Prostate gland (tissue), 2 donors: ENCODE measurements at regions not wholly inside any gene's neighbourhood (a gene's known extent, or its start where the extent isn't known, plus 50 kb on each side); places are given as distances from the start of the nearest gene placed in this dataset.

ENCODE experiments used
- DNase-seq: peaks from one replicate; pipeline ENCODE4 v3.0.0-alpha.2; 2019; ENCODE audit warnings: low spot score
- H3K27ac ChIP-seq, 2 donors: fragments of 200-600 bp; sonication (generic); 2 replicates each; pipeline ENCODE4 v1.5.1; 2017 to 2019
- H3K27me3 ChIP-seq: fragments of 200-600 bp; sonication (generic); replicated peaks from 2 replicates; pipeline ENCODE4 v1.5.1; 2019; ENCODE audit not compliant: insufficient read depth
- H3K36me3 ChIP-seq, 2 donors: fragments of 200-600 bp; sonication (generic); 1 replicate in 1 of 2; 2 replicates in 1 of 2; pipeline versions ENCODE4 v1.5.1 to v1.8.1; 2017 to 2019
- H3K4me1 ChIP-seq: fragments of 200-600 bp; sonication (generic); replicated peaks from 2 replicates; pipeline ENCODE4 v1.5.1; 2019
- H3K4me3 ChIP-seq, 2 donors: fragments of 200-600 bp; sonication (generic); 2 replicates each; pipeline ENCODE4 v1.5.1; 2017 to 2019
- H3K9me3 ChIP-seq: fragments of 200-600 bp; sonication (generic); 2 replicates; pipeline ENCODE4 v1.5.1; 2017
- POLR2A ChIP-seq: fragments of 450-650 bp; IDR thresholded peaks from one replicate; pipeline ENCODE4 v1.6.1; 2016; ENCODE audit warnings: antibody characterized with exemption, mild to moderate bottlenecking
- POLR2AphosphoS5 ChIP-seq: sonication (generic); formaldehyde crosslinking; IDR thresholded peaks from one replicate; pipeline ENCODE4 v1.6.1; 2017; ENCODE audit warnings: antibody characterized with exemption
- WGBS: methylation state at CpG from one replicate; pipeline ENCODE4 v1.1.5; 2018; 5-methylcytosine and 5-hydroxymethylcytosine counted together
- intact Hi-C: fragments of 100-400 bp; cut with DNase I; formaldehyde crosslinking; loops from one replicate; pipeline ENCODE4 v1.14.2; 2022
- TF ChIP-seq, protein P1 (sequence below), 4 experiments: fragments of 200-600 bp in 2 of 4; fragments of 450-650 bp in 2 of 4; sonication (generic) in 2 of 4; IDR thresholded peaks; 1 replicate in 3 of 4; 2 replicates in 1 of 4; pipeline ENCODE4 v1.5.1; 2016 to 2019; ENCODE audit warnings: antibody characterized with exemption in 4 of 4, mild to moderate bottlenecking in 2 of 4, moderate library complexity in 2 of 4

DNA sequence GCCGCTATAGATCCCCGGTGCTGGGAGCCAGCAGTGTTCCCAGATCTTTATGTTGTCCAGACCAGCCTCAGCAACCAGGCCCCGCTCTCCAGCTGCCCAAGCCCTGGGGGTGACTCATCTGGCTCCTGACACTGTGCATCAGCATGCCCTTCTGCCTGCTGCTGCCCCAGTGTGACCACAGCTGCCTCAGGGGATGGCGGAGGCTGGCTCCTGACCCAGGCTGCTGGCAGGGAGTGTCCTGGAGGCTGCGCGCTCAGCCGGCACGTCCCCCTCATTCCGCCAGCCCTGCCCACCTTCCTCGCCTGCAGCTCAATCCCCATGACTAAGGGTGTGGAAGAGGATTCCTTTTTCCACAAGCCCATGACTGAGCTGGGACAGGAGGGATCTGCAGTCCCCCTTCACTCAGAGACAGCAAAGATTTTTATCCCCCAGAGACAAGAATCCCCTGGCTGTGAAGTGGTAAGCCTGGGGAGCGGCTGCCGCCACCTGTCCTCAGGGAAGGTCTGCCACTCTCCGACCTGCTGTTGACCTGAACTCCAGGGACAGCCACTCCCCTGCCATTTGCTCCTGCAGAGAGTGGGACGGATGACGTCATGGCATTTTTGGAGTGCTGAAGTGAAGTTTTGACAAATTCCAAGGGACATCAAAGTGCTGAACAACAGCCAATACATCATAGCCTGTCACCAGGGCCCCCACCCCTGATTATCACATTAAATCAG is 182.8 kb upstream of the BMPER start:
- H3K27ac ChIP-seq, result no peak overlapping the region
- H3K27me3 ChIP-seq, result no peaks in the 10 kb centered on the region
- 95% methylated on average over 15 of the region's 15 CpGs for WGBS
- H3K4me3 ChIP-seq, result no peak overlapping the region
- TF ChIP-seq POLR2A (no peak), POLR2AphosphoS5 (no peak)
- TF ChIP-seq, protein P1, sequence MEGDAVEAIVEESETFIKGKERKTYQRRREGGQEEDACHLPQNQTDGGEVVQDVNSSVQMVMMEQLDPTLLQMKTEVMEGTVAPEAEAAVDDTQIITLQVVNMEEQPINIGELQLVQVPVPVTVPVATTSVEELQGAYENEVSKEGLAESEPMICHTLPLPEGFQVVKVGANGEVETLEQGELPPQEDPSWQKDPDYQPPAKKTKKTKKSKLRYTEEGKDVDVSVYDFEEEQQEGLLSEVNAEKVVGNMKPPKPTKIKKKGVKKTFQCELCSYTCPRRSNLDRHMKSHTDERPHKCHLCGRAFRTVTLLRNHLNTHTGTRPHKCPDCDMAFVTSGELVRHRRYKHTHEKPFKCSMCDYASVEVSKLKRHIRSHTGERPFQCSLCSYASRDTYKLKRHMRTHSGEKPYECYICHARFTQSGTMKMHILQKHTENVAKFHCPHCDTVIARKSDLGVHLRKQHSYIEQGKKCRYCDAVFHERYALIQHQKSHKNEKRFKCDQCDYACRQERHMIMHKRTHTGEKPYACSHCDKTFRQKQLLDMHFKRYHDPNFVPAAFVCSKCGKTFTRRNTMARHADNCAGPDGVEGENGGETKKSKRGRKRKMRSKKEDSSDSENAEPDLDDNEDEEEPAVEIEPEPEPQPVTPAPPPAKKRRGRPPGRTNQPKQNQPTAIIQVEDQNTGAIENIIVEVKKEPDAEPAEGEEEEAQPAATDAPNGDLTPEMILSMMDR (IDR thresholded peaks at IDR 0.05), result no peak
- H3K36me3 ChIP-seq, result no peaks in the 10 kb centered on the region
- H3K9me3 ChIP-seq, result no peaks in the 10 kb centered on the region
- DNase-seq, result no peak
- no peaks in the 10 kb centered on the region for H3K4me1 ChIP-seq
- intact Hi-C loops, result no loop called here

DNA sequence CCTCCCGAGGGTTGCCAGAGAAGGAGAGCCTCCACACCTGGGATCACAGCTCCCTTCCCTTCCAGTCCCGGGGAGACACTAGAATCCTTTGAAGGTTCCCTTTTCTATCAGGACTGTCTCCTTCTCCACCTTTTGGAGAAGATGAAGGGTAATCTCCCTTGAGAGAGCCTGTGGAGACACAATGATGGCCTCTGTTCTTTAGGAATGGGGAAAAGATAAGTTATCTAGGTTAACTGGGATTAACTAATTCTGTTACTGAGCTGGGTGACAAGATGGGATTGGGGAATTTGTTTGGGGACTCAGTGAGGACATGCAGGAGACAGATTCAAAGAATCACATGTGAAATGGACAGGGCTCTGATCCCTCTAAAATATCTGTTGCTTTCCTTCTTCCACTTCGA is 181.1 kb upstream of the BMPER start:
- TF ChIP-seq, protein P1 (IDR thresholded peaks at IDR 0.05), result no peak
- TF ChIP-seq POLR2A (no peak), POLR2AphosphoS5 (no peak)
- H3K9me3 ChIP-seq, result no peaks in the 10 kb centered on the region
- no peaks in the 10 kb centered on the region for H3K36me3 ChIP-seq
- no peak overlapping the region for H3K4me3 ChIP-seq
- H3K27ac ChIP-seq, result no peak overlapping the region
- 94% methylated on average over 3 of the region's 3 CpGs for WGBS
- no peak for DNase-seq
- intact Hi-C loops, result no loop called here
- H3K4me1 ChIP-seq, result no peaks in the 10 kb centered on the region
- no peaks in the 10 kb centered on the region for H3K27me3 ChIP-seq

DNA sequence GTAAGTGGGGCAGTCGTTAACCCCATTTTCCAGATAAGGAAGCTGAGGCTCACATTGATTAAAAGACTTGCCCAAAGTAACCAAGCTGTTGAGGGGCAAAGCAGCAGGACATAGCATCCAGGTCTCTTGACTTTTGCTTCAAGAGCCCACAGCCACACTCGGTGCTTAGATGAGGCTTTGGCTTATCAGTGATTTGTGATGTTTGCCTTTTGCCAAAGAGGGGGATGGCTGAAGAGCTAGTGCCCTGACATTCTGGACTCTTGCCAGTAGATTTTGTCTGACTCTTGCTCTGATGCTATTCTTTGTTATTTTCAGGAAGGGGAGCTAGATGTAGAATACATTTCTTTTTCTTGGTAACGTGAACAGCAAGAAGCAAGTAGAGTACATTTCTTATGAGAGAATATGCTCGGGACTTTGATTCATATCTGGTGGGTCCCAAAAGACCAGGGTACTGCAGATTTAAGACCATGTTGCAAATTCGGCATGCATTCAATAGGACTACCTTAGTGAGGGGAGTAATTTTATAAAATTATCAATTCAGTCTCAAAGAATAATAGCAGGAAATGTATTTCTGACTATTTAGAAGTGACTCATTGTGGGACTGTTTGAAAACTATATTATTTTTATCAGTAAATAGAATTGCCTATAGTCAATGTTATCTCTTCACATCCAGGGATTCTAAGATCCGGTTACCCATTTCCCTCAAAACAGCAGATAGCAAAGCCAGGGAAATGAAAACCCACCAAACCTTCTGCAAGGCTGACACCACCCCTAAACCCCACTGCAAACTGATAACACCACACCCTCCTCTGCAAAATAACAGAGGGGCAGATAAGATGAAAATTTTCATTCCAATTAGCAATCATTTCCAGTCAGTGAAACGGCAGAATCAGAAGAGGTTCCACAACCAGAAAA is 180.0 kb upstream of the BMPER start:
- Histone ChIP-seq H3K36me3 (no peaks in the 10 kb centered on the region), H3K9me3 (no peaks in the 10 kb centered on the region), H3K27ac (no peak overlapping the region), H3K4me1 (no peaks in the 10 kb centered on the region), H3K27me3 (no peaks in the 10 kb centered on the region), H3K4me3 (no peak overlapping the region)
- 81% methylated on average over 7 of the region's 7 CpGs for WGBS
- intact Hi-C loops, result no loop called here
- no peak for TF ChIP-seq POLR2AphosphoS5
- TF ChIP-seq, protein P1 (IDR thresholded peaks at IDR 0.05), result no peak
- DNase-seq, result no peak

DNA sequence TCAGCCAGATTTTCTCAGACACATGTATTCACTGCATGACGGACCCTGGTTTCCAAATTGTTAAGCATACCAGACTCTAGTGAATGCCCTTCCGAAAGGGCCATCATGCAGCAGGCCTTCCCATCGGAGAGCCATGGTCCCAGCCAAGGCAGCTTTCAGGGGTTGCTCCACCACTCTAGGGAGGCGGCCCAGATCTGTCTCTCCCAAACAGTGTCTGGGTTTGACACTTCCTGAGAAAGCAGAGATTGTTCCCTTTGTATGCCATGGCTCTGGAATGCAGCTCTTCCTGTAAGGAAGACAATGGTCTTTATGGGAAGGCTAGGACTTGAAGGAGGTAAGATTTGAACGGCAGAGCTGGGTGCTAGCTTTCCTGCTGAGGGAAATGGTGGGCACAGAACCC is 178.8 kb upstream of the BMPER start:
- H3K9me3 ChIP-seq, result no peaks in the 10 kb centered on the region
- no peak for DNase-seq
- intact Hi-C loops, result no loop called here
- H3K27ac ChIP-seq, result no peak overlapping the region
- H3K36me3 ChIP-seq, result no peaks in the 10 kb centered on the region
- no peak overlapping the region for H3K4me3 ChIP-seq
- no peaks in the 10 kb centered on the region for H3K4me1 ChIP-seq
- H3K27me3 ChIP-seq, result no peaks in the 10 kb centered on the region
- 71% methylated on average over 5 of the region's 5 CpGs for WGBS
- TF ChIP-seq POLR2A (no peak), POLR2AphosphoS5 (no peak)

DNA sequence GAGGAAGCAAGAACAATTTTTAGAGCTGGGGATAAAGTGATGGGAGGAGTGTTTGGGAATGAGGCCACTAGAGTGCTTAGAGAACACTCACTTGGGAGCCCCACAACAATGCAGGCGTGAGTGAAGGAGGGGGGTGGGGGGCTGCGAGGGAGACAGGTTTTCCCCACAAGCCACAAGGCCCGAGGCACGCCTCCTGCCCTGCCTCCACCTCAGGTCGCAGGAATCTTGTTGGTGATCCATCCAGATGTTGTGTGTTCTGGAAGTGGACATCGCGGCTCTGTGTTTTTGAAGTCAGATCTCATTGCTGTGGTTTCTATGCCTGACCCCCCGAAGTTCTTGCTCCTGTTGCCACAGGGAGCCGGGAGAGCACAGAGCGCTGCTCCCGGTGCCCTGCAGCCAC is 178.0 kb upstream of the BMPER start:
- H3K27me3 ChIP-seq, result no peaks in the 10 kb centered on the region
- intact Hi-C loops, result no loop called here

More for the DNA sequence above, 178.0 kb upstream of the BMPER start:
- no peaks in the 10 kb centered on the region for H3K9me3 ChIP-seq
- H3K4me3 ChIP-seq, result no peak overlapping the region
- no peak for DNase-seq
- H3K36me3 ChIP-seq, result no peaks in the 10 kb centered on the region
- 88% methylated on average over 9 of the region's 11 CpGs for WGBS
- H3K4me1 ChIP-seq, result no peaks in the 10 kb centered on the region
- TF ChIP-seq POLR2A, result no peak
- TF ChIP-seq, protein P1 (IDR thresholded peaks at IDR 0.05), result no peak
- no peak for TF ChIP-seq POLR2AphosphoS5
- H3K27ac ChIP-seq, result no peak overlapping the region
